ENCODE measurements at regions not wholly inside any gene's neighbourhood (a gene's known extent, or its start where the extent isn't known, plus 50 kb on each side); places are given as distances from the start of the nearest gene placed in this dataset.

- DNase-seq (ENCODE audit: extremely low read depth, low read depth): no peak
- no peak for TF ChIP-seq CTCF (IDR thresholded peaks at IDR 0.05; ENCODE audit: low read depth, low read length, missing control alignments)
- H3K4me3 ChIP-seq (replicated peaks; ENCODE audit: low read depth, low read length): no peak overlapping the region
Measured at GRCh38 chr2:77938462-77938861, 416.3 kb upstream of the LRRTM4 start.

- no peak for TF ChIP-seq CTCF (IDR thresholded peaks at IDR 0.05; ENCODE audit: low read depth, low read length, missing control alignments)
Measured at GRCh38 chr2:77939370-77939769, 417.2 kb upstream of the LRRTM4 start.

DNA sequence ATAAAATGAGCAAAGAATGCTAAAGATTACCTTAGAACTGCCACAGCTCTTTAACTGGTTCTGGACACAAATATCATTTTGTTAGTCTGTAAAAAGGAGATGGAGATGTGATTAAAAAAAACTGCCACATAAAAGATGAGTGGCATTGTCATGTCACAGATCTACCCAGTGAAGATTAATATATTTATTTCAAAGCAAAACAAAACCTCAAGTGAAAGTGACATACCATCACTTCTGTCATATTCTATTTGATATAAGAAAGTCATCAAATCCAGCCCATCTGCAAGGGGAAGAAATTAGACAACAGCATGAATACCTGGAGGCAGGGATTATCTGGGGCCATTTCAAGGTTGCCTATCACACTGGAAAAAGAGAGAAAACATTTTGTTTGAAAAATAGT lies 417.6 kb upstream of the LRRTM4 start:
- DNase-seq (ENCODE audit: extremely low read depth, low read depth): no peak
- TF ChIP-seq CTCF (IDR thresholded peaks at IDR 0.05; ENCODE audit: low read depth, low read length, missing control alignments): no peak
- no peak overlapping the region for H3K4me3 ChIP-seq (replicated peaks; ENCODE audit: low read depth, low read length)

More at GRCh38 chr2:77939370-77939769, 417.2 kb upstream of the LRRTM4 start:
- no peak overlapping the region for H3K4me3 ChIP-seq (replicated peaks; ENCODE audit: low read depth, low read length)
- DNase-seq (ENCODE audit: extremely low read depth, low read depth): no peak

- no peak overlapping the region for H3K4me3 ChIP-seq (replicated peaks; ENCODE audit: low read depth, low read length)
- TF ChIP-seq CTCF (IDR thresholded peaks at IDR 0.05; ENCODE audit: low read depth, low read length, missing control alignments): peak; percentile 26
- DNase-seq (ENCODE audit: extremely low read depth, low read depth): no peak
Measured at GRCh38 chr2:77954931-77955330, 432.8 kb upstream of the LRRTM4 start.

GRCh38 chr2:77962943-77963342 lies 440.8 kb upstream of the LRRTM4 start:
- H3K4me3 ChIP-seq (replicated peaks; ENCODE audit: low read depth, low read length): no peak overlapping the region
- no peak for DNase-seq (ENCODE audit: extremely low read depth, low read depth)
- no peak for TF ChIP-seq CTCF (IDR thresholded peaks at IDR 0.05; ENCODE audit: low read depth, low read length, missing control alignments)

- no peak for DNase-seq (ENCODE audit: extremely low read depth, low read depth)
- H3K4me3 ChIP-seq (replicated peaks; ENCODE audit: low read depth, low read length): no peak overlapping the region
- TF ChIP-seq CTCF (IDR thresholded peaks at IDR 0.05; ENCODE audit: low read depth, low read length, missing control alignments): no peak
Measured at GRCh38 chr2:77977471-77978063, 455.4 kb upstream of the LRRTM4 start.

- no peak for TF ChIP-seq CTCF (IDR thresholded peaks at IDR 0.05; ENCODE audit: low read depth, low read length, missing control alignments)
- no peak for DNase-seq (ENCODE audit: extremely low read depth, low read depth)
- no peak overlapping the region for H3K4me3 ChIP-seq (replicated peaks; ENCODE audit: low read depth, low read length)
Measured at GRCh38 chr2:77995161-77995560, 473.0 kb upstream of the LRRTM4 start.

Measured in HFF-Myc (cell line).